GM23338 (cell line): ENCODE measurements at regions not wholly inside any gene's neighbourhood (a gene's known extent, or its start where the extent isn't known, plus 50 kb on each side); places are given as distances from the start of the nearest gene placed in this dataset.

Source experiments
- ATAC-seq: fragments of 200-7000 bp; cut with Tn5 transposase; 3 replicates; pipeline ENCODE4 v1.9.1; 2020
- DNase-seq: peaks from one replicate; pipeline ENCODE4 v3.0.0-alpha.2; 2015; ENCODE audit warnings: low spot score
- H2AFZ ChIP-seq: fragments of 200-600 bp; sonication (generic); 2 replicates; pipeline ENCODE4 v1.8.0; 2016; ENCODE audit warnings: antibody characterized with exemption, mild to moderate bottlenecking, moderate library complexity
- H3F3A ChIP-seq: fragments of 200-600 bp; sonication (generic); replicated peaks from 2 replicates; pipeline ENCODE4 v1.8.0; 2017; ENCODE audit warnings: antibody characterized with exemption, mixed run types, low read depth
- H3K27ac ChIP-seq: fragments of 200-600 bp; sonication (generic); 2 replicates; pipeline ENCODE4 v1.6.1; 2016; ENCODE audit warnings: low read depth
- H3K27me3 ChIP-seq: fragments of 200-600 bp; sonication (generic); 2 replicates; pipeline ENCODE4 v1.8.0; 2016; ENCODE audit warnings: mild to moderate bottlenecking, mixed run types, moderate library complexity; ENCODE audit not compliant: insufficient read depth
- H3K36me3 ChIP-seq: fragments of 200-600 bp; sonication (generic); 2 replicates; pipeline ENCODE4 v1.8.0; 2016; ENCODE audit warnings: mild to moderate bottlenecking; ENCODE audit not compliant: insufficient read depth
- H3K4me1 ChIP-seq: fragments of 200-600 bp; sonication (generic); 2 replicates; pipeline ENCODE4 v1.8.0; 2016; ENCODE audit warnings: mild to moderate bottlenecking, moderate library complexity; ENCODE audit not compliant: insufficient read depth
- H3K4me2 ChIP-seq: fragments of 200-600 bp; sonication (generic); 2 replicates; pipeline ENCODE4 v1.7.1; 2017; ENCODE audit warnings: mixed run types
- H3K4me3 ChIP-seq: fragments of 200-600 bp; sonication (generic); 2 replicates; pipeline ENCODE4 v1.6.1; 2016; ENCODE audit warnings: mixed run types
- H3K79me2 ChIP-seq: fragments of 200-600 bp; sonication (generic); replicated peaks from 2 replicates; pipeline ENCODE4 v1.8.0; 2017; ENCODE audit warnings: mild to moderate bottlenecking; ENCODE audit not compliant: insufficient read depth
- H3K9me2 ChIP-seq: fragments of 200-600 bp; sonication (generic); 2 replicates; pipeline ENCODE4 v1.8.0; 2017; ENCODE audit not compliant: insufficient read depth
- H4K20me1 ChIP-seq: fragments of 200-600 bp; sonication (generic); replicated peaks from 2 replicates; pipeline ENCODE4 v1.8.0; 2017; ENCODE audit warnings: mild to moderate bottlenecking; ENCODE audit not compliant: insufficient read depth
- H3K27ac Mint-ChIP-seq: 2 replicates; pipeline ENCODE4 v1.8.0; 2020; ENCODE audit warnings: inconsistent platforms, mild to moderate bottlenecking, moderate library complexity, mixed read lengths
- H3K27me3 Mint-ChIP-seq: 3 replicates; pipeline ENCODE4 v1.8.0; 2022; ENCODE audit warnings: low read depth, mild to moderate bottlenecking, moderate library complexity, mixed read lengths, inconsistent platforms; ENCODE audit not compliant: insufficient read depth, poor library complexity
- H3K36me3 Mint-ChIP-seq: 3 replicates; pipeline ENCODE4 v1.8.0; 2021; ENCODE audit warnings: low read depth, mild to moderate bottlenecking, inconsistent platforms, moderate library complexity, mixed read lengths
- H3K4me1 Mint-ChIP-seq: 3 replicates; pipeline ENCODE4 v1.8.0; 2020; ENCODE audit warnings: mild to moderate bottlenecking, inconsistent platforms, mixed read lengths
- H3K4me3 Mint-ChIP-seq: 3 replicates; pipeline ENCODE4 v1.8.0; 2021; ENCODE audit warnings: moderate library complexity, mild to moderate bottlenecking, inconsistent platforms, mixed read lengths
- H3K9me3 Mint-ChIP-seq: 3 replicates; pipeline ENCODE4 v1.8.0; 2020; ENCODE audit warnings: moderate library complexity, mild to moderate bottlenecking, inconsistent platforms, mixed read lengths
- CREB1 ChIP-seq: fragments of 250-450 bp; sonication (Bioruptor Pico); IDR thresholded peaks from 2 replicates; pipeline ENCODE4 v1.5.0; 2020; ENCODE audit warnings: low read depth, mild to moderate bottlenecking, moderate library complexity
- EZH2phosphoT487 ChIP-seq: fragments of 200-600 bp; sonication (generic); IDR thresholded peaks from one replicate; pipeline ENCODE4 v1.8.1; 2018; ENCODE audit warnings: antibody characterized with exemption; ENCODE audit not compliant: unreplicated experiment
- JUNB ChIP-seq: IDR thresholded peaks from one replicate; pipeline ENCODE4 v1.6.1; 2016; ENCODE audit warnings: antibody characterized with exemption; ENCODE audit not compliant: unreplicated experiment
- ZNF114 ChIP-seq: fragments of 250-450 bp; sonication (Bioruptor Pico); IDR thresholded peaks from 2 replicates; pipeline ENCODE4 v1.5.0; 2020; ENCODE audit warnings: mild to moderate bottlenecking, moderate library complexity
- TF ChIP-seq, protein P1 (sequence below): IDR thresholded peaks from one replicate; pipeline ENCODE4 v1.6.1; 2018; ENCODE audit warnings: antibody characterized with exemption; ENCODE audit not compliant: unreplicated experiment
- TF ChIP-seq, protein P2 (sequence below): IDR thresholded peaks from 2 replicates; pipeline ENCODE4 v1.6.1; 2016; ENCODE audit warnings: antibody characterized with exemption
- TF ChIP-seq, protein P3 (sequence below), 2 experiments: fragments of 200-600 bp in 1 of 2; sonication (generic) in 1 of 2; conservative IDR thresholded peaks; 2 replicates each; pipeline versions ENCODE4 v1.5.1 to v1.6.1; 2016 to 2017; ENCODE audit warnings: antibody characterized with exemption in 2 of 2, low read depth in 2 of 2, mild to moderate bottlenecking in 2 of 2, moderate library complexity in 1 of 2
- TF ChIP-seq, protein P4 (sequence below): fragments of 250-450 bp; sonication (Bioruptor Pico); IDR thresholded peaks from 2 replicates; pipeline ENCODE4 v1.5.0; 2020; ENCODE audit warnings: mild to moderate bottlenecking, moderate library complexity

DNA sequence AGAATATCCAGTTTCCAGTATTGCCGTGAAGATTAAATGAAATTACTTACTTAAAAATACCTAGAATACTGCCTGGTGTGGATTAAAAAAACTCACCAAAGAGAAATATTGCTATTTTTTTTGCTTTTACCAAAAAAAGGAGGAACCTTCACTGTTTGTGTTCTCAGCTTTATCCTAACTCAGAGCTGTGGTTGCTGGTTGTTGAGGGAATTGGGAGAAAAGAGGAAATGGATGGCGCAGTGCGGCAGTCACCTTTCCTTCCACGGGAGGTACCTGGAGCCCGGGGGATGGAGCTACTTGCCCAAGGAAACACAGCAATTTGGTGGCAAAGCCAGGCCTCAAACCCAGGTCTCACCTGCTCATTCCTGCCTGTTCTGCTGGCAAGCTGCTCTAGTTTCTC is 270.3 kb downstream of the RPLP1 start:
- TF ChIP-seq, protein P1, sequence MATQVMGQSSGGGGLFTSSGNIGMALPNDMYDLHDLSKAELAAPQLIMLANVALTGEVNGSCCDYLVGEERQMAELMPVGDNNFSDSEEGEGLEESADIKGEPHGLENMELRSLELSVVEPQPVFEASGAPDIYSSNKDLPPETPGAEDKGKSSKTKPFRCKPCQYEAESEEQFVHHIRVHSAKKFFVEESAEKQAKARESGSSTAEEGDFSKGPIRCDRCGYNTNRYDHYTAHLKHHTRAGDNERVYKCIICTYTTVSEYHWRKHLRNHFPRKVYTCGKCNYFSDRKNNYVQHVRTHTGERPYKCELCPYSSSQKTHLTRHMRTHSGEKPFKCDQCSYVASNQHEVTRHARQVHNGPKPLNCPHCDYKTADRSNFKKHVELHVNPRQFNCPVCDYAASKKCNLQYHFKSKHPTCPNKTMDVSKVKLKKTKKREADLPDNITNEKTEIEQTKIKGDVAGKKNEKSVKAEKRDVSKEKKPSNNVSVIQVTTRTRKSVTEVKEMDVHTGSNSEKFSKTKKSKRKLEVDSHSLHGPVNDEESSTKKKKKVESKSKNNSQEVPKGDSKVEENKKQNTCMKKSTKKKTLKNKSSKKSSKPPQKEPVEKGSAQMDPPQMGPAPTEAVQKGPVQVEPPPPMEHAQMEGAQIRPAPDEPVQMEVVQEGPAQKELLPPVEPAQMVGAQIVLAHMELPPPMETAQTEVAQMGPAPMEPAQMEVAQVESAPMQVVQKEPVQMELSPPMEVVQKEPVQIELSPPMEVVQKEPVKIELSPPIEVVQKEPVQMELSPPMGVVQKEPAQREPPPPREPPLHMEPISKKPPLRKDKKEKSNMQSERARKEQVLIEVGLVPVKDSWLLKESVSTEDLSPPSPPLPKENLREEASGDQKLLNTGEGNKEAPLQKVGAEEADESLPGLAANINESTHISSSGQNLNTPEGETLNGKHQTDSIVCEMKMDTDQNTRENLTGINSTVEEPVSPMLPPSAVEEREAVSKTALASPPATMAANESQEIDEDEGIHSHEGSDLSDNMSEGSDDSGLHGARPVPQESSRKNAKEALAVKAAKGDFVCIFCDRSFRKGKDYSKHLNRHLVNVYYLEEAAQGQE: no peak
- TF ChIP-seq ZNF114 (CRISPR knock-in tag) (no peak), JUNB (no peak), EZH2phosphoT487 (no peak), CREB1 (no peak)
- TF ChIP-seq, protein P2, sequence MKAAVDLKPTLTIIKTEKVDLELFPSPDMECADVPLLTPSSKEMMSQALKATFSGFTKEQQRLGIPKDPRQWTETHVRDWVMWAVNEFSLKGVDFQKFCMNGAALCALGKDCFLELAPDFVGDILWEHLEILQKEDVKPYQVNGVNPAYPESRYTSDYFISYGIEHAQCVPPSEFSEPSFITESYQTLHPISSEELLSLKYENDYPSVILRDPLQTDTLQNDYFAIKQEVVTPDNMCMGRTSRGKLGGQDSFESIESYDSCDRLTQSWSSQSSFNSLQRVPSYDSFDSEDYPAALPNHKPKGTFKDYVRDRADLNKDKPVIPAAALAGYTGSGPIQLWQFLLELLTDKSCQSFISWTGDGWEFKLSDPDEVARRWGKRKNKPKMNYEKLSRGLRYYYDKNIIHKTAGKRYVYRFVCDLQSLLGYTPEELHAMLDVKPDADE: no peak
- H4K20me1 ChIP-seq: no peaks in the 10 kb centered on the region
- Mint-ChIP-seq H3K4me1 (peaks cover 17% of the 10 kb centered on the region), H3K27ac (no peak overlapping the region), H3K9me3 (no peaks in the 10 kb centered on the region), H3K4me3 (no peak overlapping the region), H3K27me3 (peaks cover 1% of the 10 kb centered on the region), H3K36me3 (no peaks in the 10 kb centered on the region)
- no peaks in the 10 kb centered on the region for H3K36me3 ChIP-seq
- no peak for ATAC-seq
- H3K9me2 ChIP-seq: no peaks in the 10 kb centered on the region
- no peak for DNase-seq
- no peak overlapping the region for H3K4me2 ChIP-seq
- H3F3A ChIP-seq: no peaks in the 10 kb centered on the region
- no peaks in the 10 kb centered on the region for H3K79me2 ChIP-seq
- no peak overlapping the region for H3K4me3 ChIP-seq
- no peak overlapping the region for H3K27ac ChIP-seq
- peaks cover 7% of the 10 kb centered on the region; the same call in 1 of the 2 replicates for H3K4me1 ChIP-seq
- peak overlapping the region; percentile 94 for H2AFZ ChIP-seq
- no peaks in the 10 kb centered on the region for H3K27me3 ChIP-seq

DNA sequence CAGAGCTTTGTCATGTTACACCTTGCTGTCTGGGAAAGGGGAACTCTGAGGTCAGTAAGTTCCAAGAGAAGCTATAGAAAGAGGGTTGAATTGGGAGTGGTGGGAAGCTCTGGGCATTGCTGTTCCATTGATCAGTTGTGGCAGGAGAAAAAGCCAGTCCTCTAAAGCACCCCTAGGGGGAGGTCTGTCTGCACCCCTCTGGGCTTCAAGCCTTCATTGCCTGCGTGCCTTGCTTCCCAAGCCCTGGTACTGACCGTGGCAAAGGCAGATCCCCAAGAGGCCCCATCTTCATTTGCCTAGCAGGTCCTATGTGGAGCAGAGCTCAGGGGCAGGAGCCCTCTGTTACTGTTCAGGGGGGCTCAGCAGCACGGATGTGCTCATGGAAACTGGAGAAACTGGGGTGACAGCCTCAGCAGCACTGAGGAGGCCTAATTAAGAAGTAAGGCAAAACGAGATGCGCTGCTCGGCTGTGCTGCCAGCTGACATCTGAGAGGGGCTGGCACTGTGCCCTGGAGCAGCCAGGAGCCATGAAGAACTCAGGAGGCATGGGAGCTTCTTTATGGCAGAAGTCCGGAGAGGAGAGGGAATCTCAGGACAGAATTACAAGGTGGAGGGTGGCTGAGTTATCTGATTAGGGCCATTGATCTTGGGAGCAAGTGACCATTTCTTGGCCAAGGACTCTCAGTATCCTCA is 270.9 kb downstream of the RPLP1 start:
- Mint-ChIP-seq H3K27ac (no peak overlapping the region), H3K4me1 (peaks cover 17% of the 10 kb centered on the region)

More for the DNA sequence above, 270.9 kb downstream of the RPLP1 start:
- no peaks in the 10 kb centered on the region for H3K36me3 ChIP-seq
- H3K4me1 ChIP-seq: peaks cover 7% of the 10 kb centered on the region; the same call in 1 of the 2 replicates
- H3K9me2 ChIP-seq: no peaks in the 10 kb centered on the region
- no peaks in the 10 kb centered on the region for H3K27me3 ChIP-seq
- H3K4me3 ChIP-seq: no peak overlapping the region
- peak; percentile 84 for ATAC-seq
- Mint-ChIP-seq H3K9me3 (no peaks in the 10 kb centered on the region; the same call in 2 of the 3 replicates), H3K36me3 (no peaks in the 10 kb centered on the region), H3K27me3 (peaks cover 1% of the 10 kb centered on the region), H3K4me3 (no peak overlapping the region)
- peak; percentile 55 for DNase-seq
- no peaks in the 10 kb centered on the region for H4K20me1 ChIP-seq
- no peaks in the 10 kb centered on the region for H3F3A ChIP-seq
- TF ChIP-seq, protein P3, sequence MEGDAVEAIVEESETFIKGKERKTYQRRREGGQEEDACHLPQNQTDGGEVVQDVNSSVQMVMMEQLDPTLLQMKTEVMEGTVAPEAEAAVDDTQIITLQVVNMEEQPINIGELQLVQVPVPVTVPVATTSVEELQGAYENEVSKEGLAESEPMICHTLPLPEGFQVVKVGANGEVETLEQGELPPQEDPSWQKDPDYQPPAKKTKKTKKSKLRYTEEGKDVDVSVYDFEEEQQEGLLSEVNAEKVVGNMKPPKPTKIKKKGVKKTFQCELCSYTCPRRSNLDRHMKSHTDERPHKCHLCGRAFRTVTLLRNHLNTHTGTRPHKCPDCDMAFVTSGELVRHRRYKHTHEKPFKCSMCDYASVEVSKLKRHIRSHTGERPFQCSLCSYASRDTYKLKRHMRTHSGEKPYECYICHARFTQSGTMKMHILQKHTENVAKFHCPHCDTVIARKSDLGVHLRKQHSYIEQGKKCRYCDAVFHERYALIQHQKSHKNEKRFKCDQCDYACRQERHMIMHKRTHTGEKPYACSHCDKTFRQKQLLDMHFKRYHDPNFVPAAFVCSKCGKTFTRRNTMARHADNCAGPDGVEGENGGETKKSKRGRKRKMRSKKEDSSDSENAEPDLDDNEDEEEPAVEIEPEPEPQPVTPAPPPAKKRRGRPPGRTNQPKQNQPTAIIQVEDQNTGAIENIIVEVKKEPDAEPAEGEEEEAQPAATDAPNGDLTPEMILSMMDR (conservative IDR thresholded peaks at IDR 0.05; ENCODE audit: low read depth in 2 of 2): peak; percentile 42 to 56
- TF ChIP-seq JUNB (no peak), CREB1 (no peak)
- TF ChIP-seq, protein P4, sequence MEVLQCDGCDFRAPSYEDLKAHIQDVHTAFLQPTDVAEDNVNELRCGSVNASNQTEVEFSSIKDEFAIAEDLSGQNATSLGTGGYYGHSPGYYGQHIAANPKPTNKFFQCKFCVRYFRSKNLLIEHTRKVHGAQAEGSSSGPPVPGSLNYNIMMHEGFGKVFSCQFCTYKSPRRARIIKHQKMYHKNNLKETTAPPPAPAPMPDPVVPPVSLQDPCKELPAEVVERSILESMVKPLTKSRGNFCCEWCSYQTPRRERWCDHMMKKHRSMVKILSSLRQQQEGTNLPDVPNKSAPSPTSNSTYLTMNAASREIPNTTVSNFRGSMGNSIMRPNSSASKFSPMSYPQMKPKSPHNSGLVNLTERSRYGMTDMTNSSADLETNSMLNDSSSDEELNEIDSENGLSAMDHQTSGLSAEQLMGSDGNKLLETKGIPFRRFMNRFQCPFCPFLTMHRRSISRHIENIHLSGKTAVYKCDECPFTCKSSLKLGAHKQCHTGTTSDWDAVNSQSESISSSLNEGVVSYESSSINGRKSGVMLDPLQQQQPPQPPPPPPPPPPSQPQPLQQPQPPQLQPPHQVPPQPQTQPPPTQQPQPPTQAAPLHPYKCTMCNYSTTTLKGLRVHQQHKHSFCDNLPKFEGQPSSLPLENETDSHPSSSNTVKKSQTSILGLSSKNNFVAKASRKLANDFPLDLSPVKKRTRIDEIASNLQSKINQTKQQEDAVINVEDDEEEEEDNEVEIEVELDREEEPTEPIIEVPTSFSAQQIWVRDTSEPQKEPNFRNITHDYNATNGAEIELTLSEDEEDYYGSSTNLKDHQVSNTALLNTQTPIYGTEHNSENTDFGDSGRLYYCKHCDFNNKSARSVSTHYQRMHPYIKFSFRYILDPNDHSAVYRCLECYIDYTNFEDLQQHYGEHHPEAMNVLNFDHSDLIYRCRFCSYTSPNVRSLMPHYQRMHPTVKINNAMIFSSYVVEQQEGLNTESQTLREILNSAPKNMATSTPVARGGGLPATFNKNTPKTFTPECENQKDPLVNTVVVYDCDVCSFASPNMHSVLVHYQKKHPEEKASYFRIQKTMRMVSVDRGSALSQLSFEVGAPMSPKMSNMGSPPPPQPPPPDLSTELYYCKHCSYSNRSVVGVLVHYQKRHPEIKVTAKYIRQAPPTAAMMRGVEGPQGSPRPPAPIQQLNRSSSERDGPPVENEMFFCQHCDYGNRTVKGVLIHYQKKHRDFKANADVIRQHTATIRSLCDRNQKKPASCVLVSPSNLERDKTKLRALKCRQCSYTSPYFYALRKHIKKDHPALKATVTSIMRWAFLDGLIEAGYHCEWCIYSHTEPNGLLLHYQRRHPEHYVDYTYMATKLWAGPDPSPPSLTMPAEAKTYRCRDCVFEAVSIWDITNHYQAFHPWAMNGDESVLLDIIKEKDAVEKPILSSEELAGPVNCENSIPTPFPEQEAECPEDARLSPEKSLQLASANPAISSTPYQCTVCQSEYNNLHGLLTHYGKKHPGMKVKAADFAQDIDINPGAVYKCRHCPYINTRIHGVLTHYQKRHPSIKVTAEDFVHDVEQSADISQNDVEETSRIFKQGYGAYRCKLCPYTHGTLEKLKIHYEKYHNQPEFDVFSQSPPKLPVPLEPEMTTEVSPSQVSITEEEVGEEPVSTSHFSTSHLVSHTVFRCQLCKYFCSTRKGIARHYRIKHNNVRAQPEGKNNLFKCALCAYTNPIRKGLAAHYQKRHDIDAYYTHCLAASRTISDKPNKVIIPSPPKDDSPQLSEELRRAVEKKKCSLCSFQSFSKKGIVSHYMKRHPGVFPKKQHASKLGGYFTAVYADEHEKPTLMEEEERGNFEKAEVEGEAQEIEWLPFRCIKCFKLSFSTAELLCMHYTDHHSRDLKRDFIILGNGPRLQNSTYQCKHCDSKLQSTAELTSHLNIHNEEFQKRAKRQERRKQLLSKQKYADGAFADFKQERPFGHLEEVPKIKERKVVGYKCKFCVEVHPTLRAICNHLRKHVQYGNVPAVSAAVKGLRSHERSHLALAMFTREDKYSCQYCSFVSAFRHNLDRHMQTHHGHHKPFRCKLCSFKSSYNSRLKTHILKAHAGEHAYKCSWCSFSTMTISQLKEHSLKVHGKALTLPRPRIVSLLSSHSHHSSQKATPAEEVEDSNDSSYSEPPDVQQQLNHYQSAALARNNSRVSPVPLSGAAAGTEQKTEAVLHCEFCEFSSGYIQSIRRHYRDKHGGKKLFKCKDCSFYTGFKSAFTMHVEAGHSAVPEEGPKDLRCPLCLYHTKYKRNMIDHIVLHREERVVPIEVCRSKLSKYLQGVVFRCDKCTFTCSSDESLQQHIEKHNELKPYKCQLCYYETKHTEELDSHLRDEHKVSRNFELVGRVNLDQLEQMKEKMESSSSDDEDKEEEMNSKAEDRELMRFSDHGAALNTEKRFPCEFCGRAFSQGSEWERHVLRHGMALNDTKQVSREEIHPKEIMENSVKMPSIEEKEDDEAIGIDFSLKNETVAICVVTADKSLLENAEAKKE (CRISPR knock-in tag): no peak
- no peak overlapping the region for H3K4me2 ChIP-seq
- no peak overlapping the region for H3K27ac ChIP-seq
- H2AFZ ChIP-seq: peak overlapping the region; percentile 94
- no peaks in the 10 kb centered on the region for H3K79me2 ChIP-seq
